ENCODE measurements at regions not wholly inside any gene's neighbourhood (a gene's known extent, or its start where the extent isn't known, plus 50 kb on each side); places are given as distances from the start of the nearest gene placed in this dataset.
"Not testable (repeated sequence)": the region's sequence is repeated elsewhere in the genome, so short reads cannot be mapped to it uniquely, and the experiment has no call there.

DNA sequence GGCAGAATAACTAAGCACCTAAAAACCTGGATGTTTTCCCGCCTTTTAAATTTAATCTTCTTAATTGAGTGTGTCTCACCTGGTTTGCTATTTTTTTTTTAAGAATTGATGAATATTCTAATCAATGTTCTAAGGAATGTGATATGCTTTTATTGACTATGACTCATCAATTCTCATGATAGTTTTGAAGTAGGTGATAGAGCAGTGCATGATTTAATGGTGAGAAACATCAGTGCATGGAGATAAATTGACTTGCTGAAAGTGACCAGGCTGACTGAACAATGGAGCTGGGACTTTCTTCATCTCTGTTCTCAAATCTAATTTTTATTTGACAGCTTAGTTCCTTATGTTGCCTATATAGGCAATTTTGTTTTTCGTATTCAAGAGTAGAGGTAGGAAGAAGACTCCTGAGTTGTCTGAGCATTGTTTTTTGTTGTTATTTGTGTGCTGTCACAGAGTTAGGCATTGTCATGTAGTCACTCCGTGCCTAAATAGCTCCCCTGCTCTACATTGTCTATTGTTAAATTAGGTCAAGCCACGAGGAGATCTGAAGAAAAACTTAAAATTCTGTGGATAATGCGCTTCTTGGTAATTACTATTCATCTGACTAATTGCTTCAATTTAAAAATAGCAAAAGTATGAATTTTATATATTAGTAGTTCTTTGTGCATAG lies 59.0 kb upstream of the NUTM2F start:
- peaks cover 17% of the 10 kb centered on the region for H3K4me1 Mint-ChIP-seq (ENCODE audit: low read depth)
- H3K27ac Mint-ChIP-seq; intact Hi-C loops (cut with micrococcal nuclease): not testable (repeated sequence)

DNA sequence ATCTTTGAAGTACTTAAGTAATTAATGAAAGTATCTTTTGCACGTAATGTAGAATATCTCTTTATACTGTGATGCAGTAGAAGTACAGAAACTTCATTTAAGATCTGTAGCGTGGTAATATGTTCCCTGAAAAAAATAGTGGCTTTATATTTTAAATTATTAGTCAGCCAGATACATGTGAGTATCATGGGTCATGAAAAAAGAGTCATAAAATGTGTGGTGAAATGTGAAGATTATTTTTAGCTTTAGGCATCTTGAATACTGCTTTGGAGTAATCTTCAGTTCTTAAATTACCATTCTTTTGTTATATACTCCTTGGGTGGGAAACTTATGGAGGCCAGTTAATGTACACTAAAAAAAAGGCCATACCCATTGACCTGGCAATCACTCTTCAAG lies 59.6 kb upstream of the NUTM2F start:
- H3K27me3 Mint-ChIP-seq (ENCODE audit: low read depth); H3K4me3 Mint-ChIP-seq (ENCODE audit: low read depth); DNase-seq (ENCODE audit: low spot score); intact Hi-C loops (cut with micrococcal nuclease); H3K36me3 Mint-ChIP-seq (ENCODE audit: low read depth); H3K27ac Mint-ChIP-seq; H3K9me3 Mint-ChIP-seq: not testable (repeated sequence)
- peaks cover 17% of the 10 kb centered on the region for H3K4me1 Mint-ChIP-seq (ENCODE audit: low read depth)

More for the DNA sequence above, 59.0 kb upstream of the NUTM2F start:
- not testable (repeated sequence) for H3K9me3 Mint-ChIP-seq; H3K36me3 Mint-ChIP-seq (ENCODE audit: low read depth); DNase-seq (ENCODE audit: low spot score); H3K4me3 Mint-ChIP-seq (ENCODE audit: low read depth); H3K27me3 Mint-ChIP-seq (ENCODE audit: low read depth)

DNA sequence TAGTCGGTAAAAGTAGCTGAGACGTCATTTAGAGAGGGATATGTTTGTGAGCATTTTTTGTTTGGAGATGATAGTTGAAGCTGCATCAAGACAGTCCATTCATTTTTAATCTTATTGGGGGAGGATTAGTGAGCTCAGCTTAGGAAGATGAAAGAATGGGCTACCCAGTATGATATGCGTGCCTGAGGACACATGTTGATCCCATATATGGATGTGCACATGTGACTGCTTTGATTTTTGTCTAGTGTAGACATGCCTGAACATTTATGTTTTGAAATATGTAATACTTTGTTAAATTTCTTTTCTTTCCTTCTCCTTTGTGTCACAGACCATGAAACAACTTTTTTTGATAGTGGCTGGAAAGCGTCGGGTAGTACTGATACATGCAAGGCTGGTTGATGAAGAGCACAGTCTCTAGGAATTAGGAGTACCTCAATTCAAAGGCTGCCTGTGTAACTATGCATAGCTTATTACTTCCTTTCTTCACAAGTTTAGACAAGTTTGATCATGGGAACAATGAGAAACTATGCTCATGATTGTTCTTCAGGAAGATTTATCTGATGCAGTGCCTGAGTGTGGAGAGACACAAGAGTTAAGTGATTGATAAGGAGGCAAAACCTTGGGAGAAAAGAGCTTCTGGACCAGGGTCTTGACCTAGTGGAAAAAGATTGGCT lies 62.1 kb upstream of the NUTM2F start:
- H3K9me3 Mint-ChIP-seq; H3K27ac Mint-ChIP-seq; intact Hi-C loops (cut with micrococcal nuclease); H3K36me3 Mint-ChIP-seq (ENCODE audit: low read depth); H3K27me3 Mint-ChIP-seq (ENCODE audit: low read depth); H3K4me3 Mint-ChIP-seq (ENCODE audit: low read depth); DNase-seq (ENCODE audit: low spot score): not testable (repeated sequence)
- peaks cover 15% of the 10 kb centered on the region for H3K4me1 Mint-ChIP-seq (ENCODE audit: low read depth)

DNA sequence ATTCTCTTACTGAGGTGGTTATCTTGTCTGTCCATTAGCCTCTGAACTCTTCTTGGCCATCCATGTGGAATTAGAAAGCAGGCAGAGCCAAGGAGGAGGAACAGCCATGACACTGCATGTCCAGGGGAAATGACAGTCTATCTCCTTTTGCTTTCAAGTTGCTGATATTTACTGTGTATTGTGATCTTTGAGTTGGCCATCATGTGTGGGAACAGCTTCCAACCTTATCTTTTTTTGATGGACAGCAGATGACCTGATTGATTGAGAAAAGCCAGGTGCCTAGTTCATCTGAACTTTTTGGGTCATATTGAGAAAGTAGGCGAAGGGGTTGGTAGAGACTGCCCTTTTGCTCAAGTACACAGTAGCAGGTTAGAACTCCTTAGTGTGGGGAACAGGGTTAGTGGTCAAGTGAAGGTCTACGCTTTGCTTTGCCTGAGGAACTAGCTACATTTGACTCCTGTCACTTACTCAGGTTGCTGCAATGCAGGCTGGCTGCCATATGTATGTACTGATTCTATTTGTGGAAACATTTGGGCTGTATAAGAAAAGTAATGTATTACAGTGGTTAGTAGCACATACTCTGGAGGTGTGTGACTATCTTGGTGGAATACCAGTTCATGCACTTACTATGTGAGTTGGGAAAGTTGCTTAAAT lies 64.7 kb upstream of the NUTM2F start:
- peaks cover 21% of the 10 kb centered on the region for H3K4me1 Mint-ChIP-seq (ENCODE audit: low read depth)
- not testable (repeated sequence) for H3K4me3 Mint-ChIP-seq (ENCODE audit: low read depth); H3K27ac Mint-ChIP-seq

DNA sequence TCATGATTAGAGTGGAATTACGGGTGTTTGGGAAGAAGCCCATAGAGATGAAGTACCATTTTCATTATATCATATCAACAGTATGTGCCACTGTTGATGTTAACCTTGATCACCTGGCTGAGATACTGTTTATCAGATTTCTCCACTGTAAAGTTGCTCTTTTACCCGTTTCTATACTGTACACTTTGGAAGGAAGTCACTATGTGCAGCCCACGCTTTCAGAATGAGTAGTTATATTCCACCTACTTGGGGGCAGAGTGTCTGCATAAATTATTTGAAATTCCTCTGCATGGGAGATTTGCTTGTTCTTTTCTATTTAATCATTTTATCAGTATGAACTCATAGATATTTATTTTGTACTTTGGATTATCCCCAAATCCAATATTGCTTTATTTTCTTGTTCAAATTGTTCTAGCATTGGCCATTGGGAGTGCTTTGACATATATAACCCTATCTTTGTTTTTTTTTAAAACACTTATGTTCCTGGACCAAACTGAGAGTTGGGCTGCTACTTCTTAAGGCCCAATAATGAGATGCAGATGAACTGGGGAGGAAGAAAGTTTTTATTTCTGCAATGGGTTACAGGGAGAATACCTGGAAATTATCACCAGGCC lies 69.4 kb upstream of the NUTM2F start:
- Mint-ChIP-seq H3K4me1 (ENCODE audit: low read depth) (peaks cover 25% of the 10 kb centered on the region), H3K27ac (peak overlapping the region; percentile 57), H3K4me3 (ENCODE audit: low read depth) (peak overlapping the region; percentile 46)
- H3K27me3 Mint-ChIP-seq (ENCODE audit: low read depth); H3K9me3 Mint-ChIP-seq; H3K36me3 Mint-ChIP-seq (ENCODE audit: low read depth); DNase-seq (ENCODE audit: low spot score); intact Hi-C loops (cut with micrococcal nuclease): not testable (repeated sequence)

More for the DNA sequence above, 64.7 kb upstream of the NUTM2F start:
- H3K36me3 Mint-ChIP-seq (ENCODE audit: low read depth); DNase-seq (ENCODE audit: low spot score); H3K9me3 Mint-ChIP-seq; intact Hi-C loops (cut with micrococcal nuclease); H3K27me3 Mint-ChIP-seq (ENCODE audit: low read depth): not testable (repeated sequence)

DNA sequence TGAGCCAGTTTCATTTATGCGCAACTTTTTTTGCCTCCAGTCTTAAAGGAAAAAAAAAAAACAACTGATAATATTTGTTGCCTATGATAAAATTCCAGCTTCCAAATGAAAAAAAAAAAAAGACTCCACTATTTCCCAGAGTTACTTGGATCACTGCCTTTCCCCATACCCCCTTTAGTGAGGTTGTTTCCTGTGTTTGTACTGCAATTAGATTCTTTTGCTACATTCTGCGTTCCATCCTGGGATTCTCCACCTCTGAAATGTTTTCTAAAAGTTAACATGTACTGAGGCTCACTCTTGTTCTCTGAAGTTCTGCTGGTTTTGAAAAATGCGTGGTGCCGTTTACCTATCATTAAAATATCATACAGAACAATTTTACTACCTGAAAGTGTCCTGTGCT lies 72.0 kb upstream of the NUTM2F start:
- H3K27ac Mint-ChIP-seq; H3K27me3 Mint-ChIP-seq (ENCODE audit: low read depth); H3K4me3 Mint-ChIP-seq (ENCODE audit: low read depth); DNase-seq (ENCODE audit: low spot score); intact Hi-C loops (cut with micrococcal nuclease); H3K9me3 Mint-ChIP-seq; H3K36me3 Mint-ChIP-seq (ENCODE audit: low read depth): not testable (repeated sequence)
- peaks cover 24% of the 10 kb centered on the region for H3K4me1 Mint-ChIP-seq (ENCODE audit: low read depth)

DNA sequence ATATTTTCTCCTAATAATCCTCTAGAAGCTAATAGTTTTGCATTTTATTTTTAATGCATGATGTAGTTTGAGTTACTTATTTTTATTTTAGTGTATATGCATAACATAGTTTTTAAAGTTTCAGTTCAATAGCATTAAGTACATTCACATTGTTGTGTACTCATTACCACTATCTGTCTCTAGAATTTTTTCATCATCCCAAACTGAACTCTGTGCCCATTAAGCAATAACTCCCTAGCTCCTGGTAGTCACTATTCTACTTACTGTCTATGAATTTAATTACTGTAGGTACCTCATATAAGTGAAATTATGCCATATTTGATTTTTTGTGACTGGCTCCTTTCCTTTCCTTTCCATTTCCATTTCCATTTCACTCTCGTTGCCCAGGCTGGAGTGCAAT lies 74.4 kb upstream of the NUTM2F start:
- intact Hi-C loops (cut with micrococcal nuclease); H3K9me3 Mint-ChIP-seq; H3K27me3 Mint-ChIP-seq (ENCODE audit: low read depth); DNase-seq (ENCODE audit: low spot score); H3K36me3 Mint-ChIP-seq (ENCODE audit: low read depth); H3K4me3 Mint-ChIP-seq (ENCODE audit: low read depth); H3K27ac Mint-ChIP-seq: not testable (repeated sequence)
- peaks cover 14% of the 10 kb centered on the region for H3K4me1 Mint-ChIP-seq (ENCODE audit: low read depth)

DNA sequence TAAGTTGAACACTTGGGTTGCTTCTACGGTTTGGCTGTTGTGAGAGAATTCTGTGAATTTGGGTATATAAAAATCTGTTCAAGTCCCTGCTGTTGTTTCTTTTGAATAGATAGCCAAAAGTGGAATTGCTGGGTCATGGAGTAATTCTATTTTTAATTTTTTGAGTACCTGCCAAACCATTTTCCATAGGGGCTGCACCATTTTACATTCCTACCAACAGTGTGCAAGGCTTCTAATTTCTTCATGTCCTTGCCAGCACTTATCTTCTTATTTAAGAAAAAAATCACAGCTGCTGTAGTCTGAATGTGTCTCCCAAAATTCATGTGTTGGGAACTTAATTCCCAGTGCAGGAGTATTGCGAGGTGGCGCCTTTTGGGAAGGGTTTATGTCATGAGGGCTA lies 75.1 kb upstream of the NUTM2F start:
- intact Hi-C loops (cut with micrococcal nuclease): not testable (repeated sequence)
- peaks cover 11% of the 10 kb centered on the region for H3K4me1 Mint-ChIP-seq (ENCODE audit: low read depth)

DNA sequence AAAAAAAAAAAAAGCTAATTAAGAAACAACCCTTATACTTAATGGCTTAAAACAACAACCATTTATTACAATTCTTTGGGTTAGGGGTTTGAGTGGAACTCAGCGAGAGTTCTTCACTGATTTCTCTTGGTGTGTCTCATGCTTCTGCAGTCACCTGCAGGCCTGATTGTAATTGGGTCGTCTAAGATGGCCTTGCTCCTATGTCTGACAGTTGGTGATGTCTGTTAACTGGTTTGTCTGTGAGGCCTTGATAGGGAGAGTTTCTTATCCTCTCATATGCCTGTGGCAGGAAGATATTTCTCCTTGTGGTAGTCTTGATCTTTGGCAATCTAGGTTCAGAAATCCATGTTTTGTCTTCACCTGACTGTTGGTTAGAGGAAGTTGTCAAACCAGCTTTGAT lies 85.2 kb upstream of the NUTM2F start:
- H3K27me3 Mint-ChIP-seq (ENCODE audit: low read depth); DNase-seq (ENCODE audit: low spot score); H3K36me3 Mint-ChIP-seq (ENCODE audit: low read depth); H3K27ac Mint-ChIP-seq; intact Hi-C loops (cut with micrococcal nuclease); H3K9me3 Mint-ChIP-seq; H3K4me3 Mint-ChIP-seq (ENCODE audit: low read depth): not testable (repeated sequence)
- peaks cover 20% of the 10 kb centered on the region for H3K4me1 Mint-ChIP-seq (ENCODE audit: low read depth)

More for the DNA sequence above, 75.1 kb upstream of the NUTM2F start:
- not testable (repeated sequence) for H3K4me3 Mint-ChIP-seq (ENCODE audit: low read depth); H3K27ac Mint-ChIP-seq; H3K9me3 Mint-ChIP-seq; H3K36me3 Mint-ChIP-seq (ENCODE audit: low read depth); DNase-seq (ENCODE audit: low spot score); H3K27me3 Mint-ChIP-seq (ENCODE audit: low read depth)

DNA sequence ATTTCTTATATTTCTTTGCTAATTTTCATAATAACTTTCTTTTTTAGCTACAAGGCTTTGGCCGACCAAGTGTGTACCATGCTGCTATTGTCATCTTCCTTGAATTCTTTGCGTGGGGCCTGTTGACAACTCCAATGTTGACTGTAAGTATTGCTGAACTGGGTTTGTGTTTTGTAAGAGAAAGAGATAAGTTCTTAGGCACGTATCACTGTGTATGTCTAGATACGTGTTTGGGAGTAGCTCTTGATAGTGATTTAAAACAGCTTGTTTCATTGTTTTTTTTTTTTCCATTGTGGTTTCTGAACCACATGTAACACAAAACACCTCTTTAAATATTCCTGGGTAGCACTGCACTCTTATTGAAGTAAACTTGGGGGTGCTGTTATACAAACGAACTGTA lies 86.7 kb upstream of the NUTM2F start:
- peaks cover 18% of the 10 kb centered on the region for H3K4me1 Mint-ChIP-seq (ENCODE audit: low read depth)
- peak overlapping the region; percentile 79 for H3K27ac Mint-ChIP-seq

DNA sequence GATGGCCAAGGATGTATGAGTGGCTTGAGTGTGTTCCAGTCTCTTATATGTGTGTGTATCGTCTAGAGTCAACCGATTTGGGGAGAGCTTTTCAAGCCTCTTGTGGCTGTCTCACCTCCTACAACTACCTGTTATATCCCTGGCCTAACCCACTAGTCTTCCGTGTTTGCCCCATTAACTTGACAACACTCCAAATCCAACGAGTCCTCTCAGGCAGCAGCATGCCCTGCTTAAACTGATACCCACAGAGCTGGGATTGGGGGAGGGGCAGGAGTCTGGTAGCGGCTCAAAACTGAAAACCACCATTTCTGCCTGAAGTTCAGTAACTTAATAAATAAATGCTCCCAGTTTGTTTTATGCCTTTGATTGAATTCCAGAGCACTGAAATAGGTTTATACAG lies 91.7 kb upstream of the NUTM2F start:
- H3K36me3 Mint-ChIP-seq (ENCODE audit: low read depth); H3K4me1 Mint-ChIP-seq (ENCODE audit: low read depth); intact Hi-C loops (cut with micrococcal nuclease); DNase-seq (ENCODE audit: low spot score); H3K9me3 Mint-ChIP-seq; H3K4me3 Mint-ChIP-seq (ENCODE audit: low read depth); H3K27me3 Mint-ChIP-seq (ENCODE audit: low read depth): not testable (repeated sequence)
- H3K27ac Mint-ChIP-seq: peak overlapping the region; percentile 35

More for the DNA sequence above, 86.7 kb upstream of the NUTM2F start:
- H3K9me3 Mint-ChIP-seq; H3K36me3 Mint-ChIP-seq (ENCODE audit: low read depth); H3K4me3 Mint-ChIP-seq (ENCODE audit: low read depth); H3K27me3 Mint-ChIP-seq (ENCODE audit: low read depth); intact Hi-C loops (cut with micrococcal nuclease); DNase-seq (ENCODE audit: low spot score): not testable (repeated sequence)

DNA sequence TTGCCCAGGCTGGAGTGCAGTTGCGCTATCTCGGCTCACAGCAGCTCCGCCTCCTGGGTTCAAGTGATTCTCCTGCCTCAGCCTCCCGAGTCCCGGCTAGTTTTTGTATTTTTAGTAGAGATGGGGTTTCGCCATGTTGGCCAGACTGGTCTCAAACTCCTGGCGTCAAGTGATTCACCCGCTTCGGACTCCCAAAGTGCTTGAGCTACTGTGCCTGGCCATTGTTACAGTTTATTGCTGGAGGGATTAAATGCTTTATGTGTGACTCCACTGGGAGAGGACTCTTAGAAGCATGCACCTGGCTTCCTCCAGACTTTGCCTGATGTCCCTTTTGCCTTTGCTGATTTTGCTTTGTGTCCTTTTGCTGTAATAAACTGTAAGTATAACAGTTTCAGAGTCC lies 93.5 kb upstream of the NUTM2F start:
- not testable (repeated sequence) for H3K4me3 Mint-ChIP-seq (ENCODE audit: low read depth)

DNA sequence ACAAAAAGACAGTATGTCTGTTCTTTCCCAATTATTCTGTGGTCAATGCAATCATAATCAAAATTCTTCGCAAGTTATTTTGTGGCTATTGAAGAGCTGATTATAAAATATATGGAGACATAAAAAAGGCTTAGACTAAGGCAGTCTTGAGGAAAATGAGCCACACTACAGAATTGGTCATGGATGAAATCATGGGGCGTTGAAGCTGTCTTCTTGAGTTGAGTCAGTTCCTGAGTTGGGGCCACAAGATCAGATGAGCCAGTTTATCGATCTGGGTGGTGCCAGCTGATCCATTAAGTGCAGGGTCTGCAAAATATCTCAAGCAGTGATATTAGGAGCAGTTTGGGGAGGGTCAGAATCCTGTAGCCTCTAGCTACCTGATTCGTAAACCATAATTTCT lies 96.9 kb upstream of the NUTM2F start:
- intact Hi-C loops (cut with micrococcal nuclease); DNase-seq (ENCODE audit: low spot score); H3K4me3 Mint-ChIP-seq (ENCODE audit: low read depth); H3K27me3 Mint-ChIP-seq (ENCODE audit: low read depth); H3K36me3 Mint-ChIP-seq (ENCODE audit: low read depth); H3K4me1 Mint-ChIP-seq (ENCODE audit: low read depth); H3K27ac Mint-ChIP-seq; H3K9me3 Mint-ChIP-seq: not testable (repeated sequence)

More for the DNA sequence above, 93.5 kb upstream of the NUTM2F start:
- H3K27ac Mint-ChIP-seq; DNase-seq (ENCODE audit: low spot score); H3K4me1 Mint-ChIP-seq (ENCODE audit: low read depth); intact Hi-C loops (cut with micrococcal nuclease); H3K27me3 Mint-ChIP-seq (ENCODE audit: low read depth); H3K36me3 Mint-ChIP-seq (ENCODE audit: low read depth); H3K9me3 Mint-ChIP-seq: not testable (repeated sequence)

Data from activated T-helper 2 cell treated with anti-CD3 and anti-CD28 coated beads, Interferon-gamma antibody, Interleukin-2, Interleukin-4, amounts not matched to agents 10 μg/mL and 5 μg/mL and 100 μg/mL, durations not matched to agents 14 hours and 24 hours and 36 hours (primary cell).